ENCODE measurements at regions not wholly inside any gene's neighbourhood (a gene's known extent, or its start where the extent isn't known, plus 50 kb on each side); places are given as distances from the start of the nearest gene placed in this dataset.

DNA sequence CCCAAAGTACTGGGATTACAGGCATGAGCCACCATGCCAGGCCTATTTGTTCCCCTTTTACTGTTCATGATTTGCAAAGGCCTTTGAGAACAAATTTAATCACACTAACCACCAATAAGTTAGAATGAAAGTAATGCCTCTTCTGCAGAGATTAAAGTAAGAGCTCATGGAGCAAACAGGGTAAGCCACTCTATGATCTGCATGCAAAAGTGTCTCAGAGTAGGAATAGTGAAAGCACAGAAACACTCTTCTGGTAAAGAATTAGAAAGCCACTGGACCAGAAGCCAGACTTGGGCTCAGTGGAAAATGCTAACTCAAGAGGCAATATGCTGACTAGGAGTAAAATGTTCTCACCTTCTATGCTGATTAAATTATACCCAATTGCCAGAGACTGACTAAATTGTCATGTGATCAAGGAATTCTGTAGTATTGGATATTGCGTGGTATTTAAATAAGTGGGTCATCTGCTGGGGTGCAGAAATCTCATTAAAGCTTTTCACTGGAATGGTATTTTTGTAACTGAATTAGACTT lies 235.3 kb upstream of the ERBB4 start:
- no peak for TF ChIP-seq CTCF (IDR thresholded peaks at IDR 0.05; ENCODE audit: poor library complexity)
- TF ChIP-seq EZH2phosphoT487 (IDR thresholded peaks at IDR 0.05; ENCODE audit: low read depth, severe bottlenecking, unreplicated experiment): no peak
